IMR-90 (cell line): ENCODE measurements at regions not wholly inside any gene's neighbourhood (a gene's known extent, or its start where the extent isn't known, plus 50 kb on each side); places are given as distances from the start of the nearest gene placed in this dataset.

Experiments used
- ATAC-seq: fragments of 200-7000 bp; cut with Tn5 transposase; 2 replicates; pipeline ENCODE4 v1.9.1; 2020; ENCODE audit warnings: low read depth, mild to moderate bottlenecking, moderate library complexity
- BruUV-seq: library from RNA; stranded (reverse); fragments of 400-500 nt; replicated peaks from 2 replicates; lab custom pipeline; 2021; lab: Mats Ljungman, UMichigan
- CTCF ChIA-PET: fragments of 300-600 bp; formaldehyde crosslinking; extraction: SDS; loops from one replicate; lab custom pipeline; 2021; ENCODE audit warnings: antibody characterized with exemption; lab: Yijun Ruan, JAX
- POLR2A ChIA-PET: fragments of 300-600 bp; sonication (Branson Sonifier 250); formaldehyde crosslinking; loops from one replicate; lab custom pipeline; 2022; ENCODE audit warnings: antibody characterized with exemption; ENCODE audit not compliant: unreplicated experiment; lab: Charles Lee
- DNase-seq: peaks from one replicate; pipeline ENCODE4 v3.0.0; 2013
- H2AFZ ChIP-seq: replicated peaks from 2 replicates; pipeline ENCODE3; 2013; ENCODE audit warnings: low read length, mild to moderate bottlenecking; ENCODE audit not compliant: poor library complexity
- H2AK5ac ChIP-seq: 2 replicates; pipeline ENCODE4 v1.6.1; 2013; ENCODE audit warnings: low read depth, low read length, inconsistent platforms
- H2AK9ac ChIP-seq: replicated peaks from 2 replicates; pipeline ENCODE3; 2013; ENCODE audit warnings: mild to moderate bottlenecking, low read depth, low read length, moderate library complexity; ENCODE audit not compliant: poor library complexity
- H2BK120ac ChIP-seq: 2 replicates; pipeline ENCODE4 v1.6.1; 2013; ENCODE audit warnings: low read depth, low read length, inconsistent platforms
- H2BK15ac ChIP-seq: 3 replicates; pipeline ENCODE4 v1.6.1; 2013; ENCODE audit warnings: low read depth, low read length, inconsistent platforms
- H2BK20ac ChIP-seq: 2 replicates; pipeline ENCODE4 v1.6.1; 2013; ENCODE audit warnings: low read depth, mild to moderate bottlenecking, inconsistent platforms, low read length, moderate library complexity
- H2BK5ac ChIP-seq: 2 replicates; pipeline ENCODE4 v1.6.1; 2013; ENCODE audit warnings: mild to moderate bottlenecking, low read depth, low read length, inconsistent platforms; ENCODE audit not compliant: poor library complexity, severe bottlenecking
- H3K14ac ChIP-seq: replicated peaks from 2 replicates; pipeline ENCODE4 v1.6.1; 2013; ENCODE audit warnings: low read depth, low read length, inconsistent platforms
- H3K18ac ChIP-seq: 2 replicates; pipeline ENCODE4 v1.6.1; 2013; ENCODE audit warnings: low read depth, low read length, control low read depth
- H3K23ac ChIP-seq: 2 replicates; pipeline ENCODE4 v1.6.1; 2013; ENCODE audit warnings: low read depth, low read length, inconsistent platforms
- H3K27ac ChIP-seq: 2 replicates; pipeline ENCODE4 v1.5.1; 2013; ENCODE audit warnings: mild to moderate bottlenecking, control low read depth, low read length; ENCODE audit not compliant: insufficient read depth
- H3K27me3 ChIP-seq: 2 replicates; pipeline ENCODE4 v1.6.1; 2013; ENCODE audit warnings: low read length; ENCODE audit not compliant: control insufficient read depth, insufficient read depth
- H3K36me3 ChIP-seq: 2 replicates; pipeline ENCODE4 v1.6.1; 2013; ENCODE audit warnings: low read length, mixed read lengths; ENCODE audit not compliant: control insufficient read depth, insufficient read depth
- H3K4ac ChIP-seq: 2 replicates; pipeline ENCODE4 v1.6.1; 2013; ENCODE audit warnings: low read depth, low read length, inconsistent platforms
- H3K4me1 ChIP-seq: 2 replicates; pipeline ENCODE4 v1.6.1; 2013; ENCODE audit warnings: low read length, mixed read lengths; ENCODE audit not compliant: control insufficient read depth, insufficient read depth
- H3K4me2 ChIP-seq: 2 replicates; pipeline ENCODE4 v1.6.1; 2013; ENCODE audit warnings: low read depth, mild to moderate bottlenecking, control low read depth, low read length, moderate library complexity
- H3K4me3 ChIP-seq: 2 replicates; pipeline ENCODE4 v1.5.1; 2013; ENCODE audit warnings: low read depth, mild to moderate bottlenecking, control low read depth, low read length, moderate library complexity; ENCODE audit not compliant: insufficient read depth
- H3K56ac ChIP-seq: 2 replicates; pipeline ENCODE4 v1.6.1; 2013; ENCODE audit warnings: low read length, inconsistent platforms; ENCODE audit not compliant: insufficient read depth; ENCODE audit errors: extremely low read depth
- H3K79me1 ChIP-seq, 2 experiments: 2 replicates each; pipeline ENCODE4 v1.6.1; 2013; ENCODE audit warnings: low read length in 2 of 2, inconsistent platforms in 1 of 2, low read depth in 1 of 2
- H3K9ac ChIP-seq: 2 replicates; pipeline ENCODE4 v1.6.1; 2013; ENCODE audit warnings: low read depth, low read length, control low read depth
- H3K9me1 ChIP-seq: 2 replicates; pipeline ENCODE4 v1.6.1; 2013; ENCODE audit warnings: low read length, inconsistent platforms; ENCODE audit not compliant: insufficient read depth
- H3K9me3 ChIP-seq: 2 replicates; pipeline ENCODE4 v1.6.1; 2013; ENCODE audit warnings: low read length; ENCODE audit not compliant: control insufficient read depth, insufficient read depth
- H4K20me1 ChIP-seq: 2 replicates; pipeline ENCODE4 v1.6.1; 2013; ENCODE audit warnings: low read length, inconsistent platforms; ENCODE audit not compliant: insufficient read depth
- H4K5ac ChIP-seq: 2 replicates; pipeline ENCODE4 v1.6.1; 2013; ENCODE audit warnings: mild to moderate bottlenecking, low read depth, low read length, control low read depth
- H4K8ac ChIP-seq, 2 experiments: 2 replicates each; pipeline ENCODE4 v1.6.1; 2013; ENCODE audit warnings: low read depth in 2 of 2, low read length in 2 of 2, control low read depth in 1 of 2, inconsistent platforms in 1 of 2
- H4K91ac ChIP-seq: 2 replicates; pipeline ENCODE4 v1.6.1; 2013; ENCODE audit warnings: low read depth, low read length, inconsistent platforms; ENCODE audit not compliant: insufficient read depth
- BHLHE40 ChIP-seq: fragments of 150-350 bp; IDR thresholded peaks from 2 replicates; pipeline ENCODE4 v1.6.1; 2016; ENCODE audit warnings: mild to moderate bottlenecking, low read depth, low read length
- CEBPB ChIP-seq: IDR thresholded peaks from 2 replicates; pipeline ENCODE4 v1.6.1; 2012; ENCODE audit warnings: low read depth, low read length, improper control_type of control experiment
- CTCF ChIP-seq: conservative IDR thresholded peaks from 2 replicates; pipeline ENCODE4 v1.5.1; 2012; ENCODE audit warnings: mild to moderate bottlenecking, low read depth, low read length, improper control_type of control experiment
- ELK1 ChIP-seq: fragments of 150-350 bp; IDR thresholded peaks from 2 replicates; pipeline ENCODE4 v1.6.1; 2016; ENCODE audit warnings: low read depth, mild to moderate bottlenecking, low read length, moderate library complexity, borderline replicate concordance
- FOS ChIP-seq: fragments of 150-350 bp; IDR thresholded peaks from 2 replicates; pipeline ENCODE4 v1.6.1; 2016; ENCODE audit warnings: low read depth, low read length
- RCOR1 ChIP-seq: IDR thresholded peaks from 2 replicates; pipeline ENCODE4 v1.6.1; 2012; ENCODE audit warnings: mild to moderate bottlenecking, low read length, improper control_type of control experiment; ENCODE audit not compliant: insufficient replicate concordance
- RFX5 ChIP-seq: IDR thresholded peaks from 2 replicates; pipeline ENCODE4 v1.8.0; 2012; ENCODE audit warnings: low read depth, mild to moderate bottlenecking, low read length, moderate library complexity
- SMC3 ChIP-seq: fragments of 150-350 bp; IDR thresholded peaks from 2 replicates; pipeline ENCODE4 v1.6.1; 2016; ENCODE audit warnings: low read depth, mild to moderate bottlenecking, antibody characterized with exemption, low read length, moderate library complexity
- WGBS, 2 experiments: methylation state at CpG; one replicate each; pipeline versions ENCODE4 v1.1.5 to v1.1.7; 2013; ENCODE audit warnings: missing lambda C conversion rate in 2 of 2; ENCODE audit not compliant: insufficient read length in 1 of 2; ENCODE audit errors: extremely low coverage in 2 of 2; 5-methylcytosine and 5-hydroxymethylcytosine counted together
- dilution Hi-C: fragments of 300-500 bp; cut with HindIII; formaldehyde crosslinking; loops from one replicate; pipeline ENCODE4 v1.14.3; 2018; ENCODE audit warnings: low sequenced_read_pairs; ENCODE audit not compliant: unreplicated experiment
- in situ Hi-C: fragments of 300-500 bp; cut with MboI; formaldehyde crosslinking; loops from 3 replicates; pipeline ENCODE4 v1.14.3; 2019; ENCODE audit warnings: low sequenced_read_pairs, inconsistent platforms, mixed read lengths
- intact Hi-C: fragments of 100-400 bp; cut with micrococcal nuclease; formaldehyde crosslinking; loops from 2 replicates; pipeline ENCODE4 v1.10.0; 2022
- TF ChIP-seq, protein P1 (sequence below): fragments of 150-350 bp; IDR thresholded peaks from 2 replicates; pipeline ENCODE4 v1.6.1; 2017; ENCODE audit warnings: mild to moderate bottlenecking, antibody characterized with exemption, low read length, low read depth

GRCh38 chr6:126233192-126233591, 106.7 kb upstream of the CENPW start:
- no TSS peak for BruUV-seq
- H3K9me3 ChIP-seq = no peaks in the 10 kb centered on the region
- H3K56ac ChIP-seq = no peak overlapping the region
- DNase-seq = no peak
- no peak overlapping the region for H3K14ac ChIP-seq
- H2BK15ac ChIP-seq = no peak overlapping the region
- no peaks in the 10 kb centered on the region for H3K79me1 ChIP-seq
- H3K27ac ChIP-seq = no peak overlapping the region
- intact Hi-C loops (no loop called here), in situ Hi-C loops (no loop called here), dilution Hi-C loops (no loop called here)
- no peak for TF ChIP-seq SMC3
- TF ChIP-seq RCOR1 = no peak
- TF ChIP-seq CEBPB = no peak
- no peak for TF ChIP-seq ELK1
- TF ChIP-seq FOS = no peak
- TF ChIP-seq CTCF = no peak
- TF ChIP-seq, protein P1, sequence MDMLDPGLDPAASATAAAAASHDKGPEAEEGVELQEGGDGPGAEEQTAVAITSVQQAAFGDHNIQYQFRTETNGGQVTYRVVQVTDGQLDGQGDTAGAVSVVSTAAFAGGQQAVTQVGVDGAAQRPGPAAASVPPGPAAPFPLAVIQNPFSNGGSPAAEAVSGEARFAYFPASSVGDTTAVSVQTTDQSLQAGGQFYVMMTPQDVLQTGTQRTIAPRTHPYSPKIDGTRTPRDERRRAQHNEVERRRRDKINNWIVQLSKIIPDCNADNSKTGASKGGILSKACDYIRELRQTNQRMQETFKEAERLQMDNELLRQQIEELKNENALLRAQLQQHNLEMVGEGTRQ = no peak
- no peak for TF ChIP-seq RFX5
- TF ChIP-seq BHLHE40 = no peak
- no peak overlapping the region for H3K23ac ChIP-seq
- no peak overlapping the region for H4K91ac ChIP-seq
- H4K5ac ChIP-seq = no peak overlapping the region
- no peak overlapping the region for H3K9ac ChIP-seq
- no peak overlapping the region for H3K4me3 ChIP-seq
- ChIA-PET CTCF (no interaction called here), POLR2A (no interaction called here)
- no peak overlapping the region for H3K18ac ChIP-seq
- no peak overlapping the region for H4K8ac ChIP-seq
- no peak overlapping the region for H2AK5ac ChIP-seq
- no CpG with 5 or more reads among the region's 1 CpG for WGBS, 2 experiments
- ATAC-seq = no peak
- H3K4ac ChIP-seq = no peak overlapping the region
- H2BK5ac ChIP-seq = no peak overlapping the region
- H3K36me3 ChIP-seq = no peaks in the 10 kb centered on the region
- no peak overlapping the region for H2BK20ac ChIP-seq
- H3K27me3 ChIP-seq = no peaks in the 10 kb centered on the region
- H3K4me1 ChIP-seq = no peaks in the 10 kb centered on the region
- no peak overlapping the region for H2AFZ ChIP-seq
- H2AK9ac ChIP-seq = no peak overlapping the region
- H4K20me1 ChIP-seq = no peaks in the 10 kb centered on the region
- no peaks in the 10 kb centered on the region for H3K9me1 ChIP-seq
- H3K4me2 ChIP-seq = no peak overlapping the region
- no peak overlapping the region for H2BK120ac ChIP-seq
